K562 (cell line): ENCODE measurements at regions not wholly inside any gene's neighbourhood (a gene's known extent, or its start where the extent isn't known, plus 50 kb on each side); places are given as distances from the start of the nearest gene placed in this dataset.

Source experiments
- ATAC-seq: fragments of 200-7000 bp; cut with Tn5 transposase; 3 replicates; pipeline ENCODE4 v1.9.1; 2020; ENCODE audit warnings: moderate library complexity
- BruUV-seq: library from RNA; stranded (reverse); fragments of 400-500 nt; replicated peaks from 2 replicates; lab custom pipeline; 2021; lab: Mats Ljungman, UMichigan
- CTCF ChIA-PET: fragments of 300-600 bp; formaldehyde crosslinking; extraction: SDS; loops from one replicate; lab custom pipeline; 2021; ENCODE audit warnings: low intra/inter-chr PET ratio; lab: Yijun Ruan, JAX
- POLR2A ChIA-PET: fragments of 300-600, 350-650 bp; sonication (Branson Sonifier 250); formaldehyde crosslinking; extraction: SDS; loops from one replicate; lab custom pipeline; 2021; ENCODE audit warnings: antibody characterized with exemption, inconsistent platforms; lab: Yijun Ruan, JAX
- DNase-seq, 4 experiments: peaks; one replicate each; pipeline versions ENCODE4 v3.0.0 to v3.0.0-alpha.2; 2011 to 2018; ENCODE audit warnings: low spot score in 3 of 4, mixed read lengths in 3 of 4; ENCODE audit errors: extremely low read depth in 1 of 4
- FAIRE-seq: peaks from 2 replicates; lab custom pipeline; 2011; peaks lifted over from hg19 to GRCh38; lab: Jason Lieb, UNC
- H2AFZ ChIP-seq: 2 replicates; pipeline ENCODE4 v1.6.0; 2011; ENCODE audit warnings: low read depth, low read length, control low read depth, inconsistent platforms
- H3K27ac ChIP-seq: fragments of 200-600 bp; 3 replicates; pipeline ENCODE4 v1.8.0; 2011; ENCODE audit warnings: low read depth, mild to moderate bottlenecking, control low read depth, inconsistent platforms, low read length, moderate library complexity, mixed read lengths; ENCODE audit errors: extremely low read depth
- H3K27me3 ChIP-seq, 2 experiments: fragments of 300-600 bp in 1 of 2; 2 replicates in 1 of 2; 3 replicates in 1 of 2; pipeline versions ENCODE4 v1.6.0 to v1.8.0; 2011; ENCODE audit warnings: inconsistent platforms in 2 of 2, low read length in 2 of 2, mild to moderate bottlenecking in 1 of 2, mixed read lengths in 1 of 2, moderate library complexity in 1 of 2; ENCODE audit not compliant: control insufficient read depth in 2 of 2, insufficient read depth in 2 of 2
- H3K36me3 ChIP-seq: fragments of 300-600 bp; 3 replicates; pipeline ENCODE4 v1.8.0; 2011; ENCODE audit warnings: mild to moderate bottlenecking, low read length, inconsistent platforms; ENCODE audit not compliant: control insufficient read depth, insufficient read depth
- H3K4me1 ChIP-seq, 2 experiments: fragments of 200-600 bp in 1 of 2; replicated peaks in 1 of 2; 2 replicates in 1 of 2; 3 replicates in 1 of 2; pipeline versions ENCODE4 v1.5.1 to v1.8.0; 2011; ENCODE audit warnings: inconsistent platforms in 2 of 2, low read length in 2 of 2, mild to moderate bottlenecking in 1 of 2, mixed read lengths in 1 of 2, moderate library complexity in 1 of 2; ENCODE audit not compliant: control insufficient read depth in 2 of 2, insufficient read depth in 2 of 2
- H3K4me2 ChIP-seq: 2 replicates; pipeline ENCODE4 v1.6.1; 2011; ENCODE audit warnings: low read length, control low read depth, inconsistent platforms, mixed read lengths; ENCODE audit not compliant: insufficient read depth
- H3K4me3 ChIP-seq: fragments of 200-600 bp; sonication (generic), shearing (Covaris generic); 2 replicates; pipeline ENCODE4 v1.5.1; 2016; ENCODE audit warnings: control low read depth, inconsistent platforms
- H3K79me2 ChIP-seq: fragments of 200-600 bp; 3 replicates; pipeline ENCODE4 v1.8.0; 2011; ENCODE audit warnings: low read length, inconsistent platforms; ENCODE audit not compliant: control insufficient read depth, insufficient read depth
- H3K9ac ChIP-seq, 2 experiments: 2 replicates each; pipeline versions ENCODE4 v1.6.0 to v1.6.1; 2011; ENCODE audit warnings: low read depth in 2 of 2, low read length in 2 of 2, control low read depth in 1 of 2, inconsistent platforms in 1 of 2, mild to moderate bottlenecking in 1 of 2, mixed read lengths in 1 of 2; ENCODE audit not compliant: insufficient read depth in 1 of 2
- H3K9me1 ChIP-seq: one replicate; pipeline ENCODE4 v1.6.0; 2011; ENCODE audit warnings: inconsistent platforms, mild to moderate bottlenecking, low read length, moderate library complexity; ENCODE audit not compliant: control insufficient read depth, insufficient read depth
- H3K9me3 ChIP-seq: replicated peaks from 2 replicates; pipeline ENCODE4 v1.5.1; 2011; ENCODE audit warnings: low read depth, low read length, inconsistent platforms; ENCODE audit not compliant: control insufficient read depth, insufficient read depth
- H4K20me1 ChIP-seq: replicated peaks from 2 replicates; pipeline ENCODE4 v1.6.1; 2011; ENCODE audit warnings: low read length, inconsistent platforms, mixed read lengths; ENCODE audit not compliant: control insufficient read depth, insufficient read depth
- ATF6 ChIP-seq: sonication (generic); formaldehyde crosslinking; IDR thresholded peaks from 2 replicates; pipeline ENCODE4 v1.4.0; 2020; ENCODE audit warnings: mild to moderate bottlenecking, missing genetic modification reagents
- BHLHE40 ChIP-seq: IDR thresholded peaks from 2 replicates; pipeline ENCODE4 v1.6.1; 2011; ENCODE audit warnings: low read length, improper control_type of control experiment
- CBFA2T3 ChIP-seq: fragments of 450-650 bp; IDR thresholded peaks from 2 replicates; pipeline ENCODE4 v1.6.1; 2017
- CBX1 ChIP-seq: sonication (generic); IDR thresholded peaks from 2 replicates; pipeline ENCODE4 v1.6.1; 2016; ENCODE audit warnings: antibody characterized with exemption, low read depth, mild to moderate bottlenecking
- CBX2 ChIP-seq: fragments of 200-600 bp; sonication (generic); IDR thresholded peaks from one replicate; pipeline ENCODE4 v1.6.1; 2012; ENCODE audit warnings: mild to moderate bottlenecking, low read length, inconsistent platforms; ENCODE audit not compliant: insufficient read depth, poor library complexity, severe bottlenecking
- CSDE1 ChIP-seq, 2 experiments: fragments of 450-650 bp; IDR thresholded peaks; 2 replicates each; pipeline ENCODE4 v1.6.1; 2016; ENCODE audit warnings: mild to moderate bottlenecking in 1 of 2
- FOXM1 ChIP-seq, 2 experiments: fragments of 450-650 bp in 1 of 2; sonication (generic) in 1 of 2; formaldehyde crosslinking in 1 of 2; IDR thresholded peaks; 2 replicates each; pipeline versions ENCODE4 v1.6.1 to v1.9.0; 2017 to 2022; ENCODE audit warnings: low read depth in 2 of 2, mild to moderate bottlenecking in 2 of 2, missing genetic modification reagents in 1 of 2, moderate library complexity in 1 of 2
- HIVEP1 ChIP-seq: fragments of 250-450 bp; sonication (Bioruptor Pico); IDR thresholded peaks from 2 replicates; pipeline ENCODE4 v1.4.0; 2020; ENCODE audit warnings: mild to moderate bottlenecking
- MCM3 ChIP-seq: fragments of 450-650 bp; IDR thresholded peaks from 2 replicates; pipeline ENCODE4 v1.6.1; 2016
- MCM5 ChIP-seq: fragments of 450-650 bp; IDR thresholded peaks from 2 replicates; pipeline ENCODE4 v1.6.1; 2016; ENCODE audit warnings: low read depth
- NR2C1 ChIP-seq, 2 experiments: fragments of 450-650 bp; IDR thresholded peaks; 2 replicates each; pipeline ENCODE4 v1.6.1; 2017; ENCODE audit warnings: mild to moderate bottlenecking in 2 of 2, antibody characterized with exemption in 1 of 2, inconsistent platforms in 1 of 2, missing compliant biosample characterization in 1 of 2, missing genetic modification characterization in 1 of 2
- NR3C1 ChIP-seq: sonication (generic); formaldehyde crosslinking; IDR thresholded peaks from 2 replicates; pipeline ENCODE4 v1.8.1; 2022; ENCODE audit warnings: missing genetic modification reagents
- SMAD3 ChIP-seq: fragments of 450-650 bp; formaldehyde crosslinking; conservative IDR thresholded peaks from 2 replicates; pipeline ENCODE4 v1.4.0; 2020; ENCODE audit warnings: mild to moderate bottlenecking
- SREBF1 ChIP-seq: fragments of 150-350 bp; IDR thresholded peaks from 2 replicates; pipeline ENCODE4 v1.6.1; 2014; ENCODE audit warnings: antibody characterized with exemption, low read depth, low read length, borderline replicate concordance
- ZNF12 ChIP-seq: sonication (generic); formaldehyde crosslinking; IDR thresholded peaks from 2 replicates; pipeline ENCODE4 v1.4.0; 2020; ENCODE audit warnings: mild to moderate bottlenecking, missing genetic modification reagents
- ZNF253 ChIP-seq: fragments of 250-450 bp; sonication (Bioruptor Pico); conservative IDR thresholded peaks from 2 replicates; pipeline ENCODE4 v1.6.1; 2021; ENCODE audit warnings: mild to moderate bottlenecking
- ZNF3 ChIP-seq: fragments of 250-450 bp; sonication (Bioruptor Pico); IDR thresholded peaks from 2 replicates; pipeline ENCODE4 v1.5.0; 2021; ENCODE audit warnings: mild to moderate bottlenecking, moderate library complexity
- ZNF668 ChIP-seq: fragments of 250-450 bp; sonication (Bioruptor Pico); IDR thresholded peaks from 2 replicates; pipeline ENCODE4 v1.8.0; 2022; ENCODE audit warnings: mild to moderate bottlenecking, inconsistent platforms
- WGBS: fragments of 100-300 bp; shearing (Covaris generic); methylation state at CpG from one replicate; pipeline ENCODE4 v1.1.6; 2016; ENCODE audit warnings: low coverage, mixed read lengths; ENCODE audit not compliant: insufficient coverage; ENCODE audit errors: missing lambda C conversion rate; 5-methylcytosine and 5-hydroxymethylcytosine counted together
- in situ Hi-C: fragments of 300-500 bp; cut with MboI; formaldehyde crosslinking; loops from 4 replicates; pipeline ENCODE4 v1.15.0; 2018; ENCODE audit warnings: inconsistent platforms, mixed read lengths
- intact Hi-C: fragments of 100-400 bp; cut with micrococcal nuclease; formaldehyde crosslinking; loops from 2 replicates; pipeline ENCODE4 v1.14.2; 2022
- TF ChIP-seq, protein P1 (sequence below): fragments of 450-650 bp; formaldehyde crosslinking; conservative IDR thresholded peaks from 2 replicates; pipeline ENCODE4 v1.4.0; 2022; ENCODE audit warnings: mild to moderate bottlenecking, missing genetic modification characterization

DNA sequence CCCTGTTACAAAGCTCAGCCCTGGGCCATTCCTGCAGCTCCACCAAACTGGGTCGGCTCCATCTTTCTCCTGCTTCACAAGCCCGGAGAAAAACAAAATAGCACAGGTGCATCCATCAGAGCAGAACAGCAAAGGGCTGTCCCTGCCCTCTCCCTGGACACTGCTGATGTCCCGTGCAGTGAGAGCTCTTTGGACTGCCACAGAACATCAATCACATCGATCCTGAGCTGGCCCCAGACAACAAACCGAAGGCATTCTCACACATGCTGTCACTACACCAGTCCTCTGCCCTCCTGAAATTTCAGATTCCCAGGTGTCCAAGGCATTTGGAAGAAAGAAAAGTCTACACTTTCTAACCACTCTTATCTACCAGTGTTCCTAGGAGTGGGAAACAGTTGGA is 427.1 kb upstream of the ZMIZ1 start (continued):
- TF ChIP-seq MCM5 = no peak
- TF ChIP-seq ATF6 = no peak
- no peak for TF ChIP-seq ZNF3
- TF ChIP-seq SMAD3 (CRISPR knock-in tag) = no peak
- no peak for TF ChIP-seq HIVEP1
- no peak for TF ChIP-seq CBX2
- no peak for TF ChIP-seq NR3C1
- TF ChIP-seq, all 486 proteins: peak for 0

- in situ Hi-C loops (no loop called here), intact Hi-C loops (no loop called here)
- 4% methylated on average over 4 of the region's 4 CpGs for WGBS
- no peak overlapping the region for H3K4me2 ChIP-seq
- no peak for FAIRE-seq
- H3K27me3 ChIP-seq = no peaks in the 10 kb centered on the region
- no TSS peak for BruUV-seq
- TF ChIP-seq NR2C1 (IDR thresholded peaks at IDR 0.05) (no peak), NR2C1 (tag; IDR thresholded peaks at IDR 0.05) (no peak), FOXM1 (IDR thresholded peaks at IDR 0.05; ENCODE audit: low read depth) (no peak), FOXM1 (CRISPR knock-in tag; IDR thresholded peaks at IDR 0.05; ENCODE audit: low read depth) (no peak), CSDE1 (IDR thresholded peaks at IDR 0.05) (no peak), BHLHE40 (no peak), ZNF253 (no peak), SREBF1 (no peak), CBFA2T3 (no peak), CBX1 (no peak), ZNF12 (CRISPR knock-in tag) (no peak), ZNF668 (no peak), MCM3 (no peak)
- TF ChIP-seq, protein P1, sequence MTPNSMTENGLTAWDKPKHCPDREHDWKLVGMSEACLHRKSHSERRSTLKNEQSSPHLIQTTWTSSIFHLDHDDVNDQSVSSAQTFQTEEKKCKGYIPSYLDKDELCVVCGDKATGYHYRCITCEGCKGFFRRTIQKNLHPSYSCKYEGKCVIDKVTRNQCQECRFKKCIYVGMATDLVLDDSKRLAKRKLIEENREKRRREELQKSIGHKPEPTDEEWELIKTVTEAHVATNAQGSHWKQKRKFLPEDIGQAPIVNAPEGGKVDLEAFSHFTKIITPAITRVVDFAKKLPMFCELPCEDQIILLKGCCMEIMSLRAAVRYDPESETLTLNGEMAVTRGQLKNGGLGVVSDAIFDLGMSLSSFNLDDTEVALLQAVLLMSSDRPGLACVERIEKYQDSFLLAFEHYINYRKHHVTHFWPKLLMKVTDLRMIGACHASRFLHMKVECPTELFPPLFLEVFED (CRISPR knock-in tag) = no peak
- H3K79me2 ChIP-seq = no peaks in the 10 kb centered on the region
- H3K27ac ChIP-seq = no peak overlapping the region
- H3K9ac ChIP-seq = no peak overlapping the region
- no peaks in the 10 kb centered on the region for H3K9me1 ChIP-seq
- ATAC-seq = no peak
- H4K20me1 ChIP-seq = no peaks in the 10 kb centered on the region
- H3K4me3 ChIP-seq = no peak overlapping the region
- ChIA-PET CTCF (no interaction called here), POLR2A (interaction anchor here (0.6 kb wide), 1 partner anchor 16 kb away, joined by 3 read pairs; no protein-coding TSS in a partner anchor)
- H3K36me3 ChIP-seq = no peaks in the 10 kb centered on the region
- no peak overlapping the region for H2AFZ ChIP-seq
- no peaks in the 10 kb centered on the region for H3K4me1 ChIP-seq
- no peaks in the 10 kb centered on the region for H3K9me3 ChIP-seq
- DNase-seq = no peak
Observed at GRCh38 chr10:78642269-78642816, 426.4 kb upstream of the ZMIZ1 start.
